AG09309 (cell line): ENCODE measurements at regions not wholly inside any gene's neighbourhood (a gene's known extent, or its start where the extent isn't known, plus 50 kb on each side); places are given as distances from the start of the nearest gene placed in this dataset.

Experiments
- DNase-seq: peaks from one replicate; pipeline ENCODE4 v3.0.0-alpha.2; 2010; ENCODE audit warnings: low read depth
- H3K4me3 ChIP-seq: 2 replicates; pipeline ENCODE4 v1.5.1; 2011; ENCODE audit warnings: mild to moderate bottlenecking, low read depth, low read length, moderate library complexity; ENCODE audit not compliant: control insufficient read depth
- CTCF ChIP-seq: IDR thresholded peaks from 2 replicates; pipeline ENCODE4 v1.5.1; 2011; ENCODE audit warnings: mild to moderate bottlenecking, low read depth, low read length, inconsistent platforms; ENCODE audit not compliant: insufficient read depth, control insufficient read depth; ENCODE audit errors: missing control alignments

GRCh38 chr3:106913111-106913698 lies 464.0 kb upstream of the CCDC54 start:
- H3K4me3 ChIP-seq, result no peak overlapping the region
- no peak for TF ChIP-seq CTCF

GRCh38 chr3:106913966-106914365 lies 463.3 kb upstream of the CCDC54 start:
- no peak overlapping the region for H3K4me3 ChIP-seq
- no peak for TF ChIP-seq CTCF

More at GRCh38 chr3:106913111-106913698, 464.0 kb upstream of the CCDC54 start:
- no peak for DNase-seq

GRCh38 chr3:106920609-106921008 lies 456.6 kb upstream of the CCDC54 start:
- DNase-seq, result no peak
- TF ChIP-seq CTCF, result no peak
- no peak overlapping the region for H3K4me3 ChIP-seq

More at GRCh38 chr3:106913966-106914365, 463.3 kb upstream of the CCDC54 start:
- DNase-seq, result no peak

GRCh38 chr3:106929081-106929480 lies 448.2 kb upstream of the CCDC54 start:
- TF ChIP-seq CTCF, result no peak
- H3K4me3 ChIP-seq, result no peak overlapping the region
- no peak for DNase-seq

GRCh38 chr3:106930086-106930485 lies 447.2 kb upstream of the CCDC54 start:
- no peak overlapping the region for H3K4me3 ChIP-seq
- DNase-seq, result no peak
- no peak for TF ChIP-seq CTCF

- no peak for DNase-seq
- TF ChIP-seq CTCF, result no peak
- H3K4me3 ChIP-seq, result no peak overlapping the region
Observed at GRCh38 chr3:106931904-106932303, 445.3 kb upstream of the CCDC54 start.
